ENCODE measurements at regions not wholly inside any gene's neighbourhood (a gene's known extent, or its start where the extent isn't known, plus 50 kb on each side); places are given as distances from the start of the nearest gene placed in this dataset.

- TF ChIP-seq POLR2A (IDR thresholded peaks at IDR 0.05): no peak
- no peak for TF ChIP-seq CTCF (IDR thresholded peaks at IDR 0.05)
These were observed 64.7 kb upstream of the HIVEP3 start for GRCh38 chr1:41983451-41983850.
